GM12875 (cell line): ENCODE measurements at regions not wholly inside any gene's neighbourhood (a gene's known extent, or its start where the extent isn't known, plus 50 kb on each side); places are given as distances from the start of the nearest gene placed in this dataset.
"Not testable (repeated sequence)": the region's sequence is repeated elsewhere in the genome, so short reads cannot be mapped to it uniquely, and the experiment has no call there.

Experiments
- H3K4me3 ChIP-seq: one replicate; pipeline ENCODE4 v1.5.1; 2011; ENCODE audit warnings: low read depth, low read length, control low read depth
- TF ChIP-seq, protein P1 (sequence below): IDR thresholded peaks from 2 replicates; pipeline ENCODE4 v1.5.1; 2011; ENCODE audit warnings: low read depth, mild to moderate bottlenecking, control low read depth, inconsistent platforms, low read length, moderate library complexity, borderline replicate concordance; ENCODE audit not compliant: insufficient read depth

GRCh38 chr5:30505014-30505886 is 688.2 kb upstream of the CDH6 start:
- H3K4me3 ChIP-seq = no peak overlapping the region
- TF ChIP-seq, protein P1, sequence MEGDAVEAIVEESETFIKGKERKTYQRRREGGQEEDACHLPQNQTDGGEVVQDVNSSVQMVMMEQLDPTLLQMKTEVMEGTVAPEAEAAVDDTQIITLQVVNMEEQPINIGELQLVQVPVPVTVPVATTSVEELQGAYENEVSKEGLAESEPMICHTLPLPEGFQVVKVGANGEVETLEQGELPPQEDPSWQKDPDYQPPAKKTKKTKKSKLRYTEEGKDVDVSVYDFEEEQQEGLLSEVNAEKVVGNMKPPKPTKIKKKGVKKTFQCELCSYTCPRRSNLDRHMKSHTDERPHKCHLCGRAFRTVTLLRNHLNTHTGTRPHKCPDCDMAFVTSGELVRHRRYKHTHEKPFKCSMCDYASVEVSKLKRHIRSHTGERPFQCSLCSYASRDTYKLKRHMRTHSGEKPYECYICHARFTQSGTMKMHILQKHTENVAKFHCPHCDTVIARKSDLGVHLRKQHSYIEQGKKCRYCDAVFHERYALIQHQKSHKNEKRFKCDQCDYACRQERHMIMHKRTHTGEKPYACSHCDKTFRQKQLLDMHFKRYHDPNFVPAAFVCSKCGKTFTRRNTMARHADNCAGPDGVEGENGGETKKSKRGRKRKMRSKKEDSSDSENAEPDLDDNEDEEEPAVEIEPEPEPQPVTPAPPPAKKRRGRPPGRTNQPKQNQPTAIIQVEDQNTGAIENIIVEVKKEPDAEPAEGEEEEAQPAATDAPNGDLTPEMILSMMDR = no peak

DNA sequence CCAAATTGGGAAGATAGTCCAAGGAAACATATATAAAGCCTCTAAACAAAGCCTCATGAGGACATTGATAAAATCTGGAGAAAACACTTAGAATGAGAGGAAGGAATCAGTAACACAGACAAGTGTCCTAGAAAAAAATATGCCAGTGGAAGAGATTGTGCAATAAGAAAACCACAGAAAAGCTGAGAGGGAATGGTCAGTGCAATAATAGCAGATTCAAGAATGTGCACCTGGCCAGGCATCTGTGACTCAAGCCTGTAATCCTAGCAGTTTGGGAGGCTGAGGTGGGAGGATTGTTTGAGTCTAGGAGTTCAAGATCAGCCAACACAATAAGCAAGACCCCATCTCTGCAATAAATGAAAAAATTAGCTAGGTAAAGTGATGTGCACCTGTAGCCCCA is 691.2 kb upstream of the CDH6 start:
- no peak overlapping the region for H3K4me3 ChIP-seq
- TF ChIP-seq, protein P1 = no peak

GRCh38 chr5:30501065-30501464 is 692.4 kb upstream of the CDH6 start:
- TF ChIP-seq, protein P1 = no peak
- H3K4me3 ChIP-seq = no peak overlapping the region

DNA sequence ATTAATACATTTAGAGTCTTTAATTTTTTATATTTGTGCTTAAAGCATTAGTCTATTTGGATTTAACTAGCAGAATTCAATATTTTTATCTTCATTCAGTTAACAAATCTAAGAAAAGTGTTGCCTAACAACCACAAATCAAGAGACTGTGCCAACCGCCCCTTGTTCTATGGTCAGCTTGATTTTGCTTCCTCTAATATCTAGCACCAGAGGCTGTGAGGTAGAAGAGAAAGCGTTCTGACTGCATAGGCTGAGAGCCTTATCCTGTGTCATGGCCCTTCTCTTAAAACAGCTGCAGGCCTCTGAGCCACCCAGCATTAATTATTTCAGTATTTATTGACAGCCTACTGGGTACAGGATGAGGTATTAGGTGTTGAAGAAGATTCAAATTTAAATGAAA is 693.0 kb upstream of the CDH6 start:
- H3K4me3 ChIP-seq = no peak overlapping the region
- TF ChIP-seq, protein P1 = no peak

GRCh38 chr5:30499402-30499801 is 694.1 kb upstream of the CDH6 start:
- TF ChIP-seq, protein P1 = no peak

GRCh38 chr5:30498972-30499371 is 694.5 kb upstream of the CDH6 start:
- TF ChIP-seq, protein P1 = no peak
- H3K4me3 ChIP-seq = no peak overlapping the region

More at GRCh38 chr5:30499402-30499801, 694.1 kb upstream of the CDH6 start:
- H3K4me3 ChIP-seq = no peak overlapping the region

- H3K4me3 ChIP-seq = not testable (repeated sequence)
Observed at GRCh38 chr5:30498509-30498908, 695.0 kb upstream of the CDH6 start.

- not testable (repeated sequence) for H3K4me3 ChIP-seq
Observed at GRCh38 chr5:30494113-30494512, 699.4 kb upstream of the CDH6 start.
